GM23338 (cell line): ENCODE measurements at regions not wholly inside any gene's neighbourhood (a gene's known extent, or its start where the extent isn't known, plus 50 kb on each side); places are given as distances from the start of the nearest gene placed in this dataset.
"Not testable (repeated sequence)": the region's sequence is repeated elsewhere in the genome, so short reads cannot be mapped to it uniquely, and the experiment has no call there.

ENCODE experiments used
- CREB1 ChIP-seq: fragments of 250-450 bp; sonication (Bioruptor Pico); IDR thresholded peaks from 2 replicates; pipeline ENCODE4 v1.5.0; 2020; ENCODE audit warnings: low read depth, mild to moderate bottlenecking, moderate library complexity
- CTCF ChIP-seq, 2 experiments: fragments of 200-600 bp in 1 of 2; sonication (generic) in 1 of 2; conservative IDR thresholded peaks; 2 replicates each; pipeline versions ENCODE4 v1.5.1 to v1.6.1; 2016 to 2017; ENCODE audit warnings: antibody characterized with exemption in 2 of 2, low read depth in 2 of 2, mild to moderate bottlenecking in 2 of 2, moderate library complexity in 1 of 2
- EZH2 ChIP-seq: fragments of 200-600 bp; sonication (generic); IDR thresholded peaks from one replicate; pipeline ENCODE4 v1.8.0; 2017; ENCODE audit warnings: antibody characterized with exemption, mild to moderate bottlenecking, low read depth; ENCODE audit not compliant: unreplicated experiment
- EZH2phosphoT487 ChIP-seq: fragments of 200-600 bp; sonication (generic); IDR thresholded peaks from one replicate; pipeline ENCODE4 v1.8.1; 2018; ENCODE audit warnings: antibody characterized with exemption; ENCODE audit not compliant: unreplicated experiment
- POLR2AphosphoS5 ChIP-seq: IDR thresholded peaks from 2 replicates; pipeline ENCODE4 v1.6.1; 2016; ENCODE audit warnings: antibody characterized with exemption, low read depth

GRCh38 chr10:8179773-8180172 lies 125.3 kb downstream of the GATA3 start:
- TF ChIP-seq POLR2AphosphoS5; CTCF (conservative IDR thresholded peaks at IDR 0.05; ENCODE audit: low read depth in 2 of 2); CREB1 (CRISPR knock-in tag); EZH2phosphoT487; EZH2: not testable (repeated sequence)
